Endothelial cell (in vitro differentiated cells): ENCODE measurements at regions not wholly inside any gene's neighbourhood (a gene's known extent, or its start where the extent isn't known, plus 50 kb on each side); places are given as distances from the start of the nearest gene placed in this dataset.

Source experiments
- DNase-seq: peaks from one replicate; pipeline ENCODE4 v3.0.0; 2021; ENCODE audit warnings: low spot score
- H3K27ac Mint-ChIP-seq: one replicate; pipeline ENCODE4 v1.8.0; 2021; ENCODE audit warnings: mixed read lengths, inconsistent platforms; ENCODE audit not compliant: unreplicated experiment
- H3K27me3 Mint-ChIP-seq: one replicate; pipeline ENCODE4 v1.8.0; 2021; ENCODE audit warnings: mild to moderate bottlenecking, moderate library complexity, mixed read lengths, inconsistent platforms; ENCODE audit not compliant: unreplicated experiment
- H3K36me3 Mint-ChIP-seq: one replicate; pipeline ENCODE4 v1.8.0; 2021; ENCODE audit warnings: mild to moderate bottlenecking, low read depth, mixed read lengths, inconsistent platforms; ENCODE audit not compliant: unreplicated experiment
- H3K4me1 Mint-ChIP-seq: one replicate; pipeline ENCODE4 v1.8.0; 2021; ENCODE audit warnings: mild to moderate bottlenecking, mixed read lengths, inconsistent platforms; ENCODE audit not compliant: unreplicated experiment
- H3K4me3 Mint-ChIP-seq: one replicate; pipeline ENCODE4 v1.8.0; 2021; ENCODE audit warnings: mild to moderate bottlenecking, mixed read lengths, inconsistent platforms; ENCODE audit not compliant: unreplicated experiment
- H3K9me3 Mint-ChIP-seq: one replicate; pipeline ENCODE4 v1.8.0; 2021; ENCODE audit warnings: mixed read lengths, inconsistent platforms; ENCODE audit not compliant: unreplicated experiment
- CTCF ChIP-seq: fragments of 200-600 bp; sonication (generic); IDR thresholded peaks from one replicate; pipeline ENCODE4 v1.5.0; 2021; ENCODE audit warnings: antibody characterized with exemption; ENCODE audit not compliant: unreplicated experiment

GRCh38 chr4:45776146-45776545, 347.7 kb downstream of the GABRG1 start:
- no peak overlapping the region for H3K27ac Mint-ChIP-seq
- H3K27me3 Mint-ChIP-seq = peaks cover 1% of the 10 kb centered on the region
- no peaks in the 10 kb centered on the region for H3K4me1 Mint-ChIP-seq
- H3K9me3 Mint-ChIP-seq = no peaks in the 10 kb centered on the region
- no peak for DNase-seq
- no peak overlapping the region for H3K4me3 Mint-ChIP-seq
- TF ChIP-seq CTCF = no peak
- no peaks in the 10 kb centered on the region for H3K36me3 Mint-ChIP-seq

GRCh38 chr4:45770958-45771357, 352.9 kb downstream of the GABRG1 start:
- Mint-ChIP-seq H3K9me3 (no peaks in the 10 kb centered on the region), H3K4me1 (no peaks in the 10 kb centered on the region), H3K27me3 (no peaks in the 10 kb centered on the region), H3K36me3 (no peaks in the 10 kb centered on the region), H3K27ac (no peak overlapping the region), H3K4me3 (no peak overlapping the region)
- no peak for DNase-seq
- TF ChIP-seq CTCF = no peak

GRCh38 chr4:45765521-45765920, 358.3 kb downstream of the GABRG1 start:
- Mint-ChIP-seq H3K4me1 (no peaks in the 10 kb centered on the region), H3K27ac (no peak overlapping the region), H3K27me3 (peaks cover 2% of the 10 kb centered on the region), H3K9me3 (peaks cover 18% of the 10 kb centered on the region), H3K36me3 (peaks cover 2% of the 10 kb centered on the region), H3K4me3 (no peak overlapping the region)
- DNase-seq = no peak
- no peak for TF ChIP-seq CTCF

- TF ChIP-seq CTCF = no peak
- DNase-seq = no peak
- Mint-ChIP-seq H3K4me1 (no peaks in the 10 kb centered on the region), H3K27me3 (peaks cover 2% of the 10 kb centered on the region), H3K36me3 (no peaks in the 10 kb centered on the region), H3K9me3 (peaks cover 4% of the 10 kb centered on the region), H3K4me3 (no peak overlapping the region), H3K27ac (no peak overlapping the region)
Measured at GRCh38 chr4:45751877-45752530, 371.9 kb downstream of the GABRG1 start.

- H3K27me3 Mint-ChIP-seq = peaks cover 2% of the 10 kb centered on the region
- H3K9me3 Mint-ChIP-seq = peaks cover 4% of the 10 kb centered on the region
- H3K4me1 Mint-ChIP-seq = no peaks in the 10 kb centered on the region
- no peak for DNase-seq
- no peaks in the 10 kb centered on the region for H3K36me3 Mint-ChIP-seq
- TF ChIP-seq CTCF = no peak
- H3K27ac Mint-ChIP-seq = no peak overlapping the region
- no peak overlapping the region for H3K4me3 Mint-ChIP-seq
Measured at GRCh38 chr4:45750721-45751120, 373.1 kb downstream of the GABRG1 start.
